HG03196 (cell line): ENCODE measurements at regions not wholly inside any gene's neighbourhood (a gene's known extent, or its start where the extent isn't known, plus 50 kb on each side); places are given as distances from the start of the nearest gene placed in this dataset.

Experiments
- ATAC-seq: cut with Tn5 transposase; IDR thresholded peaks from one replicate; pipeline ENCODE4 v1.9.1; 2021; ENCODE audit not compliant: unreplicated experiment

DNA sequence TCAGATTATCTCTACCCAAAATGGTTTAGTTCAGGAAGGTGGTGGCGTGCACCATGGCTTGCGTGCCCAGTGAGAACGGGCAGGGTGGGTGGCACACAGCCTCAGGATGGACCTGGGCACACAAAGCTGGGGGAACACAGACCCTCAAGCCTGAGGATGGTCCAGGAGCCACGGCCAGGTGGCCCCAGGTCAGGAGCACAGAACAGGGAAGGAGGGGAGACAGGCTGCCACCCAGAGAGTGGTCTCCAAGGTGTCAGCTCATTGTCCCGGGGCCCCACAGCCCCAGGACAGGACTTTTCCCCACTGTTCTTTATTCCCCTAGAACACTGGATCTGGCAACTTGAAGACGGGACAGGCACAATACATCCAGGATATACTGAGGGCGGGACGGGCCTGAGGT lies 75.6 kb upstream of the MGMT start:
- no peak for ATAC-seq

- no peak for ATAC-seq
Measured at GRCh38 chr10:129392855-129393254, 74.2 kb upstream of the MGMT start.

- ATAC-seq = no peak
Measured at GRCh38 chr10:129393812-129394211, 73.2 kb upstream of the MGMT start.

- ATAC-seq = no peak
Measured at GRCh38 chr10:129394518-129395328, 72.3 kb upstream of the MGMT start.

DNA sequence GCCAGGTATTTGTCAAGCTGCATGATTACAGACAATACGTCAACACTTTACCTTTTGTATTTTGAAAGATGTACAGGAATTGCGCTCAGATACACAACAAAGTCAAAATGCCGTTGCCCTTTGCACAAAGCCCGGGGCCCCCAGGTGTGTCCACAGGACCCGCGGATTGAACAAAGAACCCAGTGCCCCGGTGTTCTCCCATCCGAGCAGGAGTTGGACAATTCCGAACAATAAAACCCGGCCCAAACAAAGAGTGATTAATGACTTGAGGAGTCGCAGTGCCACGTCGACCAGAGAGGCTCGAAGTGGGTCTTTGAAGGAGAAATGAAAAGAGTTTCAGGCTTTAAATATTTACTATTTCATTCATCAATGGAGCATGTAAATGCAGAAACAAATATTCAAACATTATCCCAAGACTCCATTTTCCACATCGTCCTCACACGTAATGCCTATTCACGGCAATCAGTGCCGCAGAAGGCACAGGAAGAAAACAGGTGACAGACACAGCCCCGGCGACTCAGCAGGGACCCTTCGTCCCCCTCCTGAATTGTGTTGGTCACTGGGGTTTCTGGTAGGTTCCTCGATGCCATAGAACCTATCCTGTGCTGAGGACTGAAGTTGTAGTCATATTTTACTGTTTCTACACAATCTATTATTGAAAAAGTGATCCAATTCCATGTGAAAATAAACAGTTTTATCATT lies 70.9 kb upstream of the MGMT start:
- ATAC-seq = no peak

DNA sequence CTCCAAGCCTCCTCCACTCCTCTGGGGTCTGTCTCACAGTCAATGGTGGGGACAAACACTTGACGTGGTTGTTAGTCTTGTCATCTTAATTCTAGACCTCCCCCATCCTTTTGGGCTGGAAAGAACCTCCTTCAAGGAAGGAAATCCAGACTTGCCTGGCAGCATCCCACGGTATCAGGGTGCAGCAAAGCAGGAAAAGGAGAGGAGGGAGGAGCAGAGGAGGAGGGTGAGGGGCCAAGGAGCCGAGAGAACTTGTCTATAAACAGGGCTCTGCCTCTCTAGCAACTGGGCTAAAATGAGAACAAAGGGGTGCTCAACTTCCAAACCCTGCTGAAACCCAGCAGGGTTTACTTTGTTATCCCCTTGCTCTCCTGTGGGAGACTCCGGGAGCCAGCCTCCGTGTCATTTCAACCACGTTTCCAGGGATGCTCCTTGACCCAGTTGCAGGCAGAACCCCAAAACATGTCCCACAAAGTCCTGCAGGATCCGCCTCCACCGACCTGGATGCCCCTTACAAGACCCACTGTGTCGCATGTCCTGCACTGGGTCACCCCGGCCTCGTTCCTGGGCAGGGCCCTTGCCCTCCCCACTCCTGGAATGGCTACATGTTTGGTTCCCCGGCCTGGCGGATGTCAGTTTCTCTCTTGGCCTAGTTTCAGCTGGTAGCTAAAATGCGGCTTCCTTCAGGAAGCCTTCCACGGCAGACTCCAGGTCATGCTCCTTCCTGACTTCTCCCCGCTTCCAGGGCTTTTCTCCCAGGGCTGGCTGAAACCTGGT lies 69.7 kb upstream of the MGMT start:
- ATAC-seq = no peak

DNA sequence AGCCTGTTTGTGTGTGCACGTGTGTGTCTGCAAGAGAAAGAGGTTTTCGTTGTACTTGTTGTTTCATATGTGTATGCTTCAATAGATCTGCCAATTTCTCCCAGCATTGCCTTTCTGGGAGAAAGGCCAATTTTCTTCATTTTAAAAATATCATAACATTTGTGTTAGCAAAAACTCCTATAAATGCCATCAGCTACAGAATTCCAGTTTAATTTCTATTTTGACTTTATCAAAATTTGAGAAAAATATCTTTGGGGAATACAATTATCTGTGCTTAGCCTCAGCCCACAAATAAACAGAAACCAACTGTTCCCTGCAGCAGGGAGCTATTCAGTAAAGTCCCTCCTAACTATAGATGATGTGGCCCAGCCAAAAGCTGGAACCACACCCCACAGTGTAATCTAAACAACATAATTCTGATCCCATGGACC lies 68.3 kb upstream of the MGMT start:
- no peak for ATAC-seq

GRCh38 chr10:129400426-129400825 lies 66.6 kb upstream of the MGMT start:
- ATAC-seq = no peak

DNA sequence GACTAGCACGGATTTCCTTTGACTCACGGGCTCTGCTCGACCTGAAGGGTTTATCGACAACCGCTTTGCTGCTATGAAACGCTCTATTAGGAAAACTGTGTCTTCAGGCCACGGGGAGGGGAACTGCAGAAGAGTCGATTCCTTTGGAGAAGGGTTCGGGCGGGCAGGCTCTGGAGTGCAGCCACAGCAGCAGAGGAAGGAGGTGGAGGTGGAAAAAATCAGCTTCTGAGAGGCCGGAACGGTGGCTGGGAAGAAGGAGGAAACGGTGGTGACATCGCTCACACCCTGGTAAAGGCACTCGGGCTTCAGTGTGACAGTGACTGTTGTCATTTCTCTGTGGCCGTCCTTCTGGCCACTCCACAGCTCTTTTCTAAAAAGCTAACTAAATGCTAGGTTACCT lies 64.6 kb upstream of the MGMT start:
- ATAC-seq = no peak

GRCh38 chr10:129404091-129404490 lies 63.0 kb upstream of the MGMT start:
- no peak for ATAC-seq

DNA sequence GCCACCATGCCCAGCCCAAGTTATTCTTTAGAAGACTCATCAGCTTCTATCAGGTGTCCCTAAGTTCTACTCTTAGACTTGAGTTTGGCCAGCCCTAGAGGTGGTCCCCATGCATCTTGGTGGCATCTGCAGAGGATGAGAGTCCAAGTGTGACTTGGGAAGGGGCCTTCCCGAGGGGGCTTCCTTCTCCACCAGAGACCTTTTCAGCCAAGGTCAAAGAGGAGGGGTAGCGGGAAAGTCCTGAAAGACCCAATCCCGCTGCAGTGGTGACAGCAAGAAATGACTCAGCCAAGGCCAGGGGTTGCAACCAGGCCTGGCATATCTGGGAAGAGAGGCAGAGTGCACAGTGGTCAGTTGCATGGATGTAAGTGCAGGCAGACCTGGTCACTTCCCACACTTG lies 61.7 kb upstream of the MGMT start:
- ATAC-seq = no peak

- no peak for ATAC-seq
Measured at GRCh38 chr10:129410688-129411392, 56.2 kb upstream of the MGMT start.

DNA sequence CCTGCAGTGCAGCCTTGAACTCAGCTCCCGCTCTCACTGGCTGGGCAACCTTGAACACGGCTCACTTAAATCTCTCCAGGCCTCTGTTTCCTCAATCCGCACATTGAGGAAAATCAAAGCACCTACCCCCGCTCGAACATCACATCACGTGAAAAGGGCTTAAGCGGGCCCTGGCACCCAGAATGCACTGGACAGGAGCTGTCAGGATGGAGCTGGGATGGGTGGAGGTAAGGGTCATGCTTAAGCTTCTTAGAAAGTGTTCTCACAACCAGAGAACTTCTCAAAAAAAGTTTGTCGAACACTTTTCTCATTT lies 55.7 kb upstream of the MGMT start:
- no peak for ATAC-seq

- ATAC-seq = no peak
Measured at GRCh38 chr10:129411772-129412171, 55.3 kb upstream of the MGMT start.

GRCh38 chr10:129413024-129413423 lies 54.0 kb upstream of the MGMT start:
- no peak for ATAC-seq

DNA sequence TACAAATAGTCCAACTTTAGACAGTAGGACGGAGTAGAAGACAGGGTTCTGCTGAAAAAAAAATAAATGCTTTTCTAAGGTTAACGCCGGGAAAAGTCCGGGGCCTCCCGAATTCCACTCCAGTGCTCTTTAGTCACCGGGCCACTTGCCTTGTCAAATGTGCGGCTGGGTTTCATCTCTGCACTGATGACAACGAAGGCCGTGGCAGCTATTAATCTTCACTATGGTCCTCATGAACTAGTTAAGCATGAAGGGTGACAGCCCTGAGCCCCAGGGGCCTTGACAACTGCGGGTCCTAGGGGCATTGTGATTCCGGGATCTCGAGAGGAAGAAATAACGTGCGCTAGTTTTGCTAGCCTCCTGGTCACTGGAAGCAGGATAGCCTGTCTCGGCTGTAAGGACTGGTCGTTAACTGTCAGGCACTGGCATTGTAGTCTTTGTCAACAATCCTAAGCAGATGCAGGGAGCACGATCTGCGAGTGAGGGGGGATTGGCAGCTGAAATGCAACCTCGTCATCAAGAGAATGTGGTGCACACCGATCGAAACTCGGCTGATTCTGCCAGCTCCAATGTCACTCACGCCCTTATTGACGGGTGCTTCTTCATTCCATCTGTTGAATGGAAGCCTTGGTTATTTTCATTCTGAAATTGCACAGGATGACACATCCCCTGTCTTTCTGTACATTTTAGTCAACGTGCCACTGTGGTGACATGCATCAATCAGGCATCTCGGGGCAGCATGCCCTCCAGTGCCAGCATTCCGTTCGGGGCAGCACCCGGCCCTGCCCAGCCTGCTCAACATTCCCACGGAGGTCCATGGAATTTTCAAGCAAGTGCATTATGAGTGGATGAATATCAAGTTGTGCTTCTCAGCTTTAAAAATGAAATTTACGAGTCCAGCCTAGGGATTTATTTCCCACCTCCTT lies 51.6 kb upstream of the MGMT start:
- ATAC-seq = no peak

DNA sequence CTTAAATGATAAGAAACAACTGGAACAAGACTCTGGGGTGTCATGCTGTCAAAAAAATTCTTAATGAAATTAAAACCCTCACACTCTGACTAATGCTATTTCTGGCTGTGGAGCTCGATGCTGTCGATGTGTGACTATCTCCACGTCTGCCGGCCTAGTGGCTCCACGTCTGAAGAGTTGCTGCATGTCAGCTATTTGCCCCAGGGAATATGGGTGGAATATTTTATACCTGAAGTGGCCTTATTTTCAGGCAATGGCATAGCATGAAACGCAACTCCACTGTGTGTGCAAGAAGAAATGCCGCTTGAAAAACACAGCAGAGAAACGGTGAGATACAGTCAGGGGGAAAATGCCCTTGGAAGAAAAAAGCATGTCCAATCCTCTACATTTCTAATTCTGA lies 50.9 kb upstream of the MGMT start:
- no peak for ATAC-seq

DNA sequence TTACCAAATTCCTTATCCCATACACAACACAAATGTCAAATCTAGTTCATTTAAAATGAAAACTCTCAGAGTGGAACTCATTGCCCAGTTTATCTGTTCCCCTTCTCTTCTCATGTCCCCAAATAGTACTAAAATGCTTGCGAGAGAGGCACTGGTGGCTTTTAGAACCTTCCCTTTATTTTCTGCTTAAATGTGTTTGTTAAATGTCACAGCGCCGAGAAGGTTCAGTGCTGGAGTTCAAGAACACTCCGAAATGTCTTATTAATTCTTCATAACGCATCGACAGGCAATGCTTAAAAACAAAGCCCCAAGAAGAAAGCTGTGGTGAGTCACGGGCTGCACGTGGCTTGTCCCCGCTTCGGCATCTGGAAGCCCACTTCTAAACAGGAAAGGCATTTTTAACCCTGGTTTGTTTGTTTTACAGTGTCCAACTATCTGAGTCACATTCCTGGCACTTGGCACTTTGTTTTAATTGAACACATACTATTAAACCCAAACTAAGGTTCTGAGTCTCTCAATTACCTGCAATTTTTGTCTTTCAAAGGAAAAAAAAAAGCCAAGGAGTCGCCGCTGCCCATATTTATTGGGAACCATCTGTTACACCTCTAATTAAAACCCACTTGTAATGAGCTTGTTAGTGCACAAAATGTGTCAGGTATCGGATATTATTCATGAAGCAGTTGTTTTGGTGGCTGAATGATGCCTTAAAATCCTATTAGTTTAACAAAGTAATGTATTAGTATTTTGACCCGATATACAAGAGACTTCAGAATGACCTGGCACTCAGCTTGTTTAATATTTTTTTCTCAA lies 49.9 kb upstream of the MGMT start:
- ATAC-seq = no peak
